Spleen (tissue), 11 donors: ENCODE measurements at regions not wholly inside any gene's neighbourhood (a gene's known extent, or its start where the extent isn't known, plus 50 kb on each side); places are given as distances from the start of the nearest gene placed in this dataset.

Experiments used
- DNase-seq: peaks from one replicate; pipeline ENCODE4 v3.0.0-alpha.2; 2020
- H3K27ac ChIP-seq, 8 donors: fragments of 200-600 bp; sonication (generic) in 7 of 8; 1 replicate in 4 of 8; 2 replicates in 4 of 8; pipeline versions ENCODE4 v1.5.0 to v1.8.0; 2016 to 2021; ENCODE audit warnings: inconsistent platforms in 4 of 8, mild to moderate bottlenecking in 4 of 8, moderate library complexity in 1 of 8
- H3K27me3 ChIP-seq, 7 donors: fragments of 200-600 bp; sonication (generic) in 6 of 7; replicated peaks in 1 of 7; 1 replicate in 4 of 7; 2 replicates in 3 of 7; pipeline versions ENCODE4 v1.5.0 to v1.8.0; 2016 to 2021; ENCODE audit warnings: inconsistent platforms in 3 of 7, mild to moderate bottlenecking in 1 of 7
- H3K36me3 ChIP-seq, 6 donors: fragments of 200-600 bp; sonication (generic) in 5 of 6; 1 replicate in 4 of 6; 2 replicates in 2 of 6; pipeline versions ENCODE4 v1.5.0 to v1.8.0; 2016 to 2021; ENCODE audit warnings: inconsistent platforms in 2 of 6
- H3K4me1 ChIP-seq, 6 donors: fragments of 200-600 bp; sonication (generic) in 5 of 6; 1 replicate in 3 of 6; 2 replicates in 3 of 6; pipeline versions ENCODE4 v1.5.0 to v1.8.0; 2016 to 2021; ENCODE audit warnings: inconsistent platforms in 3 of 6
- H3K4me3 ChIP-seq, 8 donors: fragments of 200-600 bp; sonication (generic) in 7 of 8; 1 replicate in 4 of 8; 2 replicates in 4 of 8; pipeline versions ENCODE4 v1.5.0 to v1.8.0; 2016 to 2021; ENCODE audit warnings: inconsistent platforms in 4 of 8, mild to moderate bottlenecking in 4 of 8, moderate library complexity in 2 of 8
- H3K9me3 ChIP-seq, 8 donors: fragments of 200-600 bp; sonication (generic) in 7 of 8; 1 replicate in 4 of 8; 2 replicates in 4 of 8; pipeline versions ENCODE4 v1.5.0 to v1.8.0; 2016 to 2021; ENCODE audit warnings: inconsistent platforms in 4 of 8
- POLR2A ChIP-seq, 3 donors: fragments of 450-650 bp; IDR thresholded peaks; one replicate each; pipeline ENCODE4 v1.5.1; 2017; ENCODE audit warnings: antibody characterized with exemption in 3 of 3, mild to moderate bottlenecking in 1 of 3
- POLR2AphosphoS5 ChIP-seq, 3 donors: sonication (generic); formaldehyde crosslinking; IDR thresholded peaks; one replicate each; pipeline ENCODE4 v1.5.1; 2017; ENCODE audit warnings: antibody characterized with exemption in 3 of 3
- WGBS, 5 donors: extraction: QIAGEN DNeasy Blood & Tissue Kit in 3 of 5; methylation state at CpG; one replicate each; pipeline versions ENCODE4 v1.1.5 to v1.1.7; 2013 to 2018; 5-methylcytosine and 5-hydroxymethylcytosine counted together
- intact Hi-C: fragments of 100-400 bp; cut with DNase I; formaldehyde crosslinking; loops from one replicate; pipeline ENCODE4 v1.15.0; 2023; ENCODE audit warnings: low total_unique reads
- TF ChIP-seq, protein P1 (sequence below), 11 experiments: fragments of 200-600 bp in 7 of 11; fragments of 450-650 bp in 4 of 11; sonication (generic) in 4 of 11; IDR thresholded peaks in 8 of 11; conservative IDR thresholded peaks in 3 of 11; 1 replicate in 7 of 11; 2 replicates in 4 of 11; pipeline versions ENCODE4 v1.4.0 to v1.8.0; 2016 to 2021; ENCODE audit warnings: antibody characterized with exemption in 11 of 11, inconsistent platforms in 4 of 11, mild to moderate bottlenecking in 1 of 11
- donor health status: healthy with polysubstance abuse.
- donor health status: DM: no; HTN: no; CAD: no; lungs with moderate emphysema.
- donor health status: DM: no; HTN: no; CAD: no.
- donor health status: Bipolar disorder and iron deficiency.
- donor health status: healthy.
- donor health status: DM: no; HTN: no; CAD: no.
- donor health status: DM: yes; HTN: yes; CAD: no.

DNA sequence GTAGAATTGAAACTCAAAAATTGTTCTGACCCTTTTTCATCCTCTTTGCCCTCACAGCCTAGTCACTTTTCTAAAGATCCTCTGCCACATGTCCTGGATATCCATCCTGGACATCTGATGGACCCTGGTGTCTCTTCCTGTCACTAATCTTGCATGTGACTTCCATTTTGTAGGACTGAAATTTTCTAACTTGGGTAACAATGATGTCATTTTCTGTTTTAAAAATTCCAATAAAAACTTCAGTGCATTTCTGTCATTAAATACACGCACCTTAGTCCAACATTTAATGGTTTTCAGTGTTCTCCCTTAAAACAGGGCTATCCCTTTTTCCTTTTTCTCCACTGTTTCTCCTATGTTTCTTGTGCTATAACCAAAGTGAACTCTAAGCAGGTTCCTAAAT, 684.9 kb upstream of the ANKRD30A start:
- Histone ChIP-seq H3K27me3 (no peaks in the 10 kb centered on the region), H3K9me3 (peaks cover 0 to 7% (median 0%) of the 10 kb centered on the region in 8 donors), H3K4me3 (no peak overlapping the region), H3K27ac (no peak overlapping the region), H3K4me1 (no peaks in the 10 kb centered on the region), H3K36me3 (no peaks in the 10 kb centered on the region)
- TF ChIP-seq, protein P1, sequence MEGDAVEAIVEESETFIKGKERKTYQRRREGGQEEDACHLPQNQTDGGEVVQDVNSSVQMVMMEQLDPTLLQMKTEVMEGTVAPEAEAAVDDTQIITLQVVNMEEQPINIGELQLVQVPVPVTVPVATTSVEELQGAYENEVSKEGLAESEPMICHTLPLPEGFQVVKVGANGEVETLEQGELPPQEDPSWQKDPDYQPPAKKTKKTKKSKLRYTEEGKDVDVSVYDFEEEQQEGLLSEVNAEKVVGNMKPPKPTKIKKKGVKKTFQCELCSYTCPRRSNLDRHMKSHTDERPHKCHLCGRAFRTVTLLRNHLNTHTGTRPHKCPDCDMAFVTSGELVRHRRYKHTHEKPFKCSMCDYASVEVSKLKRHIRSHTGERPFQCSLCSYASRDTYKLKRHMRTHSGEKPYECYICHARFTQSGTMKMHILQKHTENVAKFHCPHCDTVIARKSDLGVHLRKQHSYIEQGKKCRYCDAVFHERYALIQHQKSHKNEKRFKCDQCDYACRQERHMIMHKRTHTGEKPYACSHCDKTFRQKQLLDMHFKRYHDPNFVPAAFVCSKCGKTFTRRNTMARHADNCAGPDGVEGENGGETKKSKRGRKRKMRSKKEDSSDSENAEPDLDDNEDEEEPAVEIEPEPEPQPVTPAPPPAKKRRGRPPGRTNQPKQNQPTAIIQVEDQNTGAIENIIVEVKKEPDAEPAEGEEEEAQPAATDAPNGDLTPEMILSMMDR (IDR thresholded peaks at IDR 0.05 in 8 of 11, conservative IDR thresholded peaks at IDR 0.05 in 3 of 11) = no peak
- TF ChIP-seq POLR2A (IDR thresholded peaks at IDR 0.05) (no peak), POLR2AphosphoS5 (IDR thresholded peaks at IDR 0.05) (no peak)
- 71 to 100% (median 74%) methylated on average over 1 of the region's 1 CpG for WGBS, 5 donors
- DNase-seq = no peak
- intact Hi-C loops = no loop called here

DNA sequence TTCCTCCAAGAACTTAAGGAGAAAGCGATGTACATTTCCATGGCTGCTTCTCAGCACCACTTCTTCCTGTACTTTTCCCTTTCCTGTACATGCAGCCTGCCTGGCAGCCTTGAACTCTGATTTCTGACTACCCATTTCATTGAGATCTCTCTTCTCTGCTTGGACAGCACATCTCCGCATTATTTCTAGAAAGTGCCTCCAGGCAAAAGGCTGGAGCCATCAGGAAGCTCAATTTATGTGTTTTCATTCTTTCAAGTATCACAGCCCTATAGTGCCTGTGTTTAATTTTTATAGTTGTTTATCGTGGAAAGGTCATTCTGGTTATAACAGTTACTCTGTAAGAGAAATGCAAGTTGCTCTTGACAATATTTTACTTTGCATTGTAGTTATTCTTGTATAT, 688.0 kb upstream of the ANKRD30A start:
- no peak overlapping the region for H3K27ac ChIP-seq
- no peaks in the 10 kb centered on the region for H3K4me1 ChIP-seq
- H3K4me3 ChIP-seq = no peak overlapping the region
- no peak for DNase-seq
- intact Hi-C loops = no loop called here
- H3K27me3 ChIP-seq = no peaks in the 10 kb centered on the region
- no peaks in the 10 kb centered on the region for H3K36me3 ChIP-seq
- no peaks in the 10 kb centered on the region for H3K9me3 ChIP-seq
- TF ChIP-seq POLR2A (IDR thresholded peaks at IDR 0.05) = no peak
- TF ChIP-seq, protein P1 (IDR thresholded peaks at IDR 0.05 in 8 of 11, conservative IDR thresholded peaks at IDR 0.05 in 3 of 11) = no peak
- TF ChIP-seq POLR2AphosphoS5 (IDR thresholded peaks at IDR 0.05) = no peak
- WGBS, 5 donors = 47 to 74% (median 60%) methylated on average over 3 of the region's 3 CpGs

DNA sequence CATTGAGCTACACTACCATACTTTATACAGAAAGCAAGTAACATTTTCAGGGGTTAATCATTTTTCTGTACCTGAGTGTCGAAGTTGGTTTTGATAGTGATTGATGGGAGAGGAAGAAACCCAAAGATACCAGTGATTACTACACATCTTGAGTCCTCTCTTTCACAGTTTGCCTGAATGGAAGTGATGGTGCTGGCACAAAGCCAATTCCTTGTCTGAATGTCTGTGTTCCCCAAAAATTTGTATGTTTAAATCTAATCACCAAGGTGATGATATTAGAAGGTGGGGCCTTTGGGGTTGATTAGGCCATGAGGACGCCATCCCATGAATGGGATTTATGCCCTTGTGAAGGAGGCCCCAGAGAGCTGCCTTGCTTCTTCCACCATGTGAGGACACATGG, 696.9 kb upstream of the ANKRD30A start:
- Histone ChIP-seq H3K27me3 (no peaks in the 10 kb centered on the region), H3K27ac (no peak overlapping the region), H3K4me1 (no peaks in the 10 kb centered on the region), H3K36me3 (no peaks in the 10 kb centered on the region), H3K4me3 (no peak overlapping the region), H3K9me3 (peaks cover 0 to 14% (median 2%) of the 10 kb centered on the region in 8 donors)
- intact Hi-C loops = no loop called here
- WGBS, 5 donors = 69 to 89% (median 80%) methylated on average over 2 of the region's 2 CpGs
- no peak for DNase-seq
- TF ChIP-seq POLR2A (IDR thresholded peaks at IDR 0.05) (no peak), POLR2AphosphoS5 (IDR thresholded peaks at IDR 0.05) (no peak)
- TF ChIP-seq, protein P1 (IDR thresholded peaks at IDR 0.05 in 8 of 11, conservative IDR thresholded peaks at IDR 0.05 in 3 of 11) = no peak

DNA sequence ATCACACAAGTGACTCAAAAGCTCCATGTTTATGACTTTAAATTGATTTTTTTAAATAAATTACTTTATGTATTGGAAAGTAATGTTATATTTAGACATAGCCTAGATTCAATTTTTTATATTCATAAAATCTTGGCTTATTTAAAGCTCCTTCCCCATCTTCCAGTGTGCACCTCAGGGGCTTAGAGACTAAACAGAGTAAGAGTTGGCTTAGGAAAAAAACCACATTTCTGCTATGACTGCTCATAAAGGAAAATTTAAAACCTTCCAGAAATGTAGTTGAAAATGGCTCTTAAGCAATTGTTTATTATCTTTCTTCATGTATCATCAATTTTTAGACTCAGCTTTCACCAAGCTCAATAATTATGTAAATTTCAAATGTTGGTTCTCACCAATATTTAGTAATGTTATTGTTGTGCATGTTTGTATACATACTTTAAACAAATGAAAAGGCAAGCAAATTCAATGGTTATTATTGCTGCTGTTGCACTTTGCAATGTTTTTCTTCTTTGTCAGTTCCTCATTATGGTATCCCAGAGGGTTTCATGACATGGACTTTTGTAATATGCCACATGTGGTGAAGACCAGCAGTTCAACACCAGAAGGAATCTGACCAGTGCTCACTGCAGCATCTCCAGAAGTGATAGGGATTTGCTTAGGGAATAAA, 700.1 kb upstream of the ANKRD30A start:
- H3K4me1 ChIP-seq = no peaks in the 10 kb centered on the region
- DNase-seq = no peak
- TF ChIP-seq, protein P1 (IDR thresholded peaks at IDR 0.05 in 8 of 11, conservative IDR thresholded peaks at IDR 0.05 in 3 of 11) = no peak
- no peak for TF ChIP-seq POLR2A (IDR thresholded peaks at IDR 0.05)
- no peak for TF ChIP-seq POLR2AphosphoS5 (IDR thresholded peaks at IDR 0.05)
- peaks cover 0 to 14% (median 2%) of the 10 kb centered on the region in 8 donors for H3K9me3 ChIP-seq
- H3K36me3 ChIP-seq = no peaks in the 10 kb centered on the region
- intact Hi-C loops = no loop called here
- no peaks in the 10 kb centered on the region for H3K27me3 ChIP-seq
- no peak overlapping the region for H3K4me3 ChIP-seq
- H3K27ac ChIP-seq = no peak overlapping the region
